HL-60 (cell line): ENCODE measurements at regions not wholly inside any gene's neighbourhood (a gene's known extent, or its start where the extent isn't known, plus 50 kb on each side); places are given as distances from the start of the nearest gene placed in this dataset.

Source experiments
- GABPA ChIP-seq: IDR thresholded peaks from 2 replicates; pipeline ENCODE4 v1.6.1; 2012; ENCODE audit warnings: low read depth
- TF ChIP-seq, protein P1 (sequence below): IDR thresholded peaks from 2 replicates; pipeline ENCODE4 v1.6.1; 2012; ENCODE audit warnings: low read depth; ENCODE audit not compliant: insufficient replicate concordance

DNA sequence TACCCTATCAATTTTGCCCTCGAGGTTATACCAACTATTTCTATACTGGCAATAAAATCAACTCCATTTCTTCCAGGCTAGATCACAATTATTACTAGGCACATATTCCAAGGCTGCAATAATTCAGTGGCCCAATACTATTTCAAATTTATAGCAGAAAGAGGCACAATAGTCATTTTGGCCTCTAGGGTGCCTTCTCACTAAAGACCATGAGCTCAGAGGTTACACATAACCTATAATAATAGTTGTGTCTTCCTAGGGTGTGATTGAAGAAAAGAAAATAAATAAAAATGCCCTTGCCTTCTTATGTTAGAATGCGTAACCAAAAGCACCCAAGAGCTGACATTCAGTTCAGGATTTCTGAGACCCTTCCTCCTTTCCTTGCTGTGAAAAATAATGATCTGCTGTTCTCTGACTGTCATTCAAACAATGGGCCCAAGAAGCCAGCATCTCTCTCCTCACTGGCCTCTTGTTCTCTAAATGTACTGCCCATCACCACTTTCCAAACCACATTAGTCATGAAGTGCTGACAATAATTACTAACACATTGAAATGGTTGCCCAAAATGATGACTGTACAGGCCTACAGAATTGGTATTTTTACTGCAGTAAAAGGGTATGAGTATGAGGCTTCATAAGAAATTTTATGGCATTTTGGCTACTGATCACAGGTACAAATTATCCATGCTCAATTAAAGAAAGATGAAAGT is 244.8 kb downstream of the LRRN1 start:
- TF ChIP-seq, protein P1, sequence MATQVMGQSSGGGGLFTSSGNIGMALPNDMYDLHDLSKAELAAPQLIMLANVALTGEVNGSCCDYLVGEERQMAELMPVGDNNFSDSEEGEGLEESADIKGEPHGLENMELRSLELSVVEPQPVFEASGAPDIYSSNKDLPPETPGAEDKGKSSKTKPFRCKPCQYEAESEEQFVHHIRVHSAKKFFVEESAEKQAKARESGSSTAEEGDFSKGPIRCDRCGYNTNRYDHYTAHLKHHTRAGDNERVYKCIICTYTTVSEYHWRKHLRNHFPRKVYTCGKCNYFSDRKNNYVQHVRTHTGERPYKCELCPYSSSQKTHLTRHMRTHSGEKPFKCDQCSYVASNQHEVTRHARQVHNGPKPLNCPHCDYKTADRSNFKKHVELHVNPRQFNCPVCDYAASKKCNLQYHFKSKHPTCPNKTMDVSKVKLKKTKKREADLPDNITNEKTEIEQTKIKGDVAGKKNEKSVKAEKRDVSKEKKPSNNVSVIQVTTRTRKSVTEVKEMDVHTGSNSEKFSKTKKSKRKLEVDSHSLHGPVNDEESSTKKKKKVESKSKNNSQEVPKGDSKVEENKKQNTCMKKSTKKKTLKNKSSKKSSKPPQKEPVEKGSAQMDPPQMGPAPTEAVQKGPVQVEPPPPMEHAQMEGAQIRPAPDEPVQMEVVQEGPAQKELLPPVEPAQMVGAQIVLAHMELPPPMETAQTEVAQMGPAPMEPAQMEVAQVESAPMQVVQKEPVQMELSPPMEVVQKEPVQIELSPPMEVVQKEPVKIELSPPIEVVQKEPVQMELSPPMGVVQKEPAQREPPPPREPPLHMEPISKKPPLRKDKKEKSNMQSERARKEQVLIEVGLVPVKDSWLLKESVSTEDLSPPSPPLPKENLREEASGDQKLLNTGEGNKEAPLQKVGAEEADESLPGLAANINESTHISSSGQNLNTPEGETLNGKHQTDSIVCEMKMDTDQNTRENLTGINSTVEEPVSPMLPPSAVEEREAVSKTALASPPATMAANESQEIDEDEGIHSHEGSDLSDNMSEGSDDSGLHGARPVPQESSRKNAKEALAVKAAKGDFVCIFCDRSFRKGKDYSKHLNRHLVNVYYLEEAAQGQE: no peak
- TF ChIP-seq GABPA: no peak
